Thymus (tissue), 11 donors: ENCODE measurements at regions not wholly inside any gene's neighbourhood (a gene's known extent, or its start where the extent isn't known, plus 50 kb on each side); places are given as distances from the start of the nearest gene placed in this dataset.
A peak's percentile ranks its signal among the peaks of the same experiment; 100 is the strongest.

Experiments
- DNase-seq, 9 donors: peaks; one replicate each; pipeline ENCODE4 v3.0.0-alpha.2; 2013; ENCODE audit warnings: low spot score in 9 of 9, low read depth in 6 of 9, missing footprints in 1 of 9
- H3K27ac ChIP-seq, 2 donors: one replicate each; pipeline ENCODE4 v1.5.1; 2013; ENCODE audit warnings: control low read depth in 1 of 2, low read depth in 1 of 2, low read length in 1 of 2, mild to moderate bottlenecking in 1 of 2, moderate library complexity in 1 of 2
- H3K27me3 ChIP-seq, 2 donors: one replicate each; pipeline ENCODE4 v1.5.1; 2013; ENCODE audit warnings: low read length in 1 of 2; ENCODE audit not compliant: control insufficient read depth in 2 of 2, insufficient read depth in 1 of 2
- H3K36me3 ChIP-seq, 2 donors: one replicate each; pipeline ENCODE4 v1.5.1; 2013; ENCODE audit warnings: low read length in 1 of 2, mild to moderate bottlenecking in 1 of 2, moderate library complexity in 1 of 2; ENCODE audit not compliant: control insufficient read depth in 2 of 2, insufficient read depth in 2 of 2
- H3K4me1 ChIP-seq, 2 donors: one replicate each; pipeline ENCODE4 v1.5.1; 2013; ENCODE audit warnings: low read length in 2 of 2; ENCODE audit not compliant: control insufficient read depth in 2 of 2, insufficient read depth in 2 of 2
- H3K4me3 ChIP-seq, 2 donors: one replicate each; pipeline ENCODE4 v1.5.1; 2013; ENCODE audit warnings: low read length in 2 of 2, control low read depth in 1 of 2, mild to moderate bottlenecking in 1 of 2
- H3K9me3 ChIP-seq, 2 donors: one replicate each; pipeline ENCODE4 v1.5.1; 2013; ENCODE audit warnings: low read length in 1 of 2, mild to moderate bottlenecking in 1 of 2; ENCODE audit not compliant: control insufficient read depth in 2 of 2, insufficient read depth in 1 of 2
- WGBS: extraction: QIAGEN DNeasy Blood & Tissue Kit; methylation state at CpG from one replicate; pipeline ENCODE4 v1.1.7; 2013; 5-methylcytosine and 5-hydroxymethylcytosine counted together
- donor health status: healthy.

DNA sequence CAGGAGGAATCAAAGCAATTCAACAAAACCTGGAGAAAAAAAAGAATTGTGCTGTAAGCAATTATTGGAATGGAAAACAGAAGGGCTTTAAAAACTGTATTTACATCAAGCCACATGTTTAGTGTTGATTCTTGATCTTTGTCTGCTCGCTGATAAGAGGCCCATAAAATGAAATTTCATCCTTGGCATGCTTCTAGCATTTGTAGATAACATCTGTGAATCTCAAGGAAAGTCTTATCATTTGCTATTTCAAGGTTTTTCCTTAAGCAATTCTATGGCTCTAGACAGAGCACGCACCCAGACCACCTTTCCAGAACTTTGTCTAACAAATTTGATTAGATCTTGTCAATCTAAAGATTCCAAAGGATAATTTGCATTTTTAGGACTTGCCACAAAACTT is 181.0 kb upstream of the FGGY start:
- Histone ChIP-seq H3K36me3 (no peaks in the 10 kb centered on the region), H3K4me1 (no peaks in the 10 kb centered on the region), H3K4me3 (no peak overlapping the region), H3K27me3 (no peaks in the 10 kb centered on the region), H3K27ac (no peak overlapping the region), H3K9me3 (no peaks in the 10 kb centered on the region)
- no peak for DNase-seq
- WGBS: 99% methylated on average over 2 of the region's 2 CpGs

DNA sequence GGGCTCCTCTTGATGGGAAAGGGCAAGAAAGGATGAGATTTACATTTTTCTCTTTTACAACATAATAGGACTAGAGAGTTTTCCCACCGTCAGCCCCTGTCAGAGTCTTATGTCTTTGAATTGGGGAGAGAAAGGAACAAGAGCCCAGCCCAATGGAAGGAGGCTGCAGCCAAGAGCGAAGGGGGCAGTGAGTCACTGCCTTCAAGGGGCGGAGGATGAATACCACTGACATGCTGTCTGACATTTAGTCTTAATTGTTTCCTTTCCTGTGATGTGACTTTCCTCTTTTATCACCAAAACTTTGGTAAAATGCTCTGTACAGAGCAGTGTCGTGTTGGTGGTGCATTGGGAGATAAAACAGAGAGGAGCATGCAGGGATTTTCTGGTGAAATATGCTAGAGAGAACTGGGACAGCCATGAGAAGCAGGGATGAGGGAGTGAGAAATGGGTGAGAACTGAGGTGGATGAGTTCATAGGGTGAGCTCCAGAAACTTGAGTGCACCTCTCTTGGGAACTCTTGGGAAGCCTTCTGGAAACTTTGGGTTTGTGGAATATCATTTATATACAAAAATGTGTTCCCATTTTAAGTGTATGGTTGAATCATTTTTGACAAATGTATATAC is 179.9 kb upstream of the FGGY start:
- Histone ChIP-seq H3K36me3 (no peaks in the 10 kb centered on the region), H3K4me3 (no peak overlapping the region), H3K4me1 (no peaks in the 10 kb centered on the region), H3K27me3 (no peaks in the 10 kb centered on the region), H3K9me3 (no peaks in the 10 kb centered on the region), H3K27ac (no peak overlapping the region)
- WGBS: 89% methylated on average over 4 of the region's 4 CpGs
- DNase-seq: no peak

DNA sequence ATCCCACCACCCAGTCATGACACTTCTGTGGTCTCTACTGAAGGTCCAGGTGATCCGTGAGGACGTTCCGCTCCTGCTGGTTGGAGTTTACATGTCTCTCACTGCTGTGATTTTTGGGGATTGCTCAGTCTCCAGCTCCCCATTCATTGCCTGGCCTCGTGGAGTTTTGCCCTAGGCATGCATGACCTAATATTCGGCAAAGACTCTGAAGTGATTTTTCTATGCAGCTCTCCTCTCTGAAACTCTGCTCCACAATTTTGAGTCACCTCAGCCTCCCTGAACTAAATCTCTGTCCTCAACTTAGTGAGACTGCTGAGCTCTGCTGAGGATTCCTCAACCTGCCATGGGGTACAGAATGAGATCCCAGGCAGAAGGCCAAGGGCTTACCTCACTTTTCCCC is 174.4 kb upstream of the FGGY start:
- DNase-seq: no peak
- Histone ChIP-seq H3K36me3 (no peaks in the 10 kb centered on the region), H3K4me1 (no peaks in the 10 kb centered on the region), H3K27me3 (no peaks in the 10 kb centered on the region), H3K4me3 (no peak overlapping the region), H3K9me3 (no peaks in the 10 kb centered on the region), H3K27ac (no peak overlapping the region)
- 77% methylated on average over 5 of the region's 5 CpGs for WGBS

DNA sequence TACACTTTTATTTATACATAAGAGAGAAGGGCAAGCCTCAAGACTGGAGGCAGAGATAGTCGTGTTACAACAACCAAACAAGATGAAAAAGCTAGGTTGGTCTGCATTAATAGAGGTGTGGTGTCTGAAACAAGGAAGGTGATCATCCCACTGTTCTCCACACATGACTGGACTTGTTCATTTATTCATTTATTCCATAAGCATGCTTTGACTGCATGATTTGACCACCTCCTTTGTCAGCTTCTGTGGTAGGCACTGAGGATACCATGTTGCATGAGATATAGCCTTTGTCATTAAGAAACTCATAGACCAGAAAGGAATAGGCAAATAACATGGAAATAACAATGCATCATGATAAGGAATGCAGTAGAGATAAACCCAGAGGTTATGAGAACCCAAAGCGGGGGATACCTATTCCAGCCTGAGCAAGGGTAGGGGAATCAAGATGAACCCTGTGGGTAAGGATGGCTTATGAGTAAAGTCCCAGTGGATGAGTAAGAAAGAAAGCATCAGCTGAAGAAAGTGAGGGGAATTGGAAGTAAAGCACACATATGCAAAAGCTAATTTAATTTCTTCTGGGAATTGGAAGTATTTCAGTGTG is 173.7 kb upstream of the FGGY start:
- Histone ChIP-seq H3K27me3 (no peaks in the 10 kb centered on the region), H3K4me3 (no peak overlapping the region), H3K36me3 (no peaks in the 10 kb centered on the region), H3K27ac (no peak overlapping the region), H3K4me1 (no peaks in the 10 kb centered on the region), H3K9me3 (no peaks in the 10 kb centered on the region)
- WGBS: 96% methylated on average over 2 of the region's 2 CpGs
- no peak for DNase-seq

DNA sequence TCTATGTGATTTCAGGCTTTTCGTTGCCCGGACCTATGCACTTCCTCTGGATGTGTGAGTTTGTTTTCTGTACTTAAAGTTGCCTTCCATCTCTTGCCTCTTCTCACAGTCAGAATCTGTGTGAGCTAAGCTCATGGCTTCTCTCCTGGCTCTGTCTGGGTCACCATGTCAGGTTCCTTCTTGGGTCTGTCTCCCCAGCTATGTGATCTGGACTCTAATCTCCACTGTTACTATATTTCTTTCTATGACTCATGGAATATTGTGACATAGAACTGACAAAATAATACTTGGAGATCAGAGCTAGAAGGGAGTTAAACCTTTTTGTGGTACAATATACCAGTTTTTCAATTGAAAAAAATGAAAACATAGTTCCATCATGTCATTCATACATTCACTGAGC is 172.7 kb upstream of the FGGY start:
- no peak overlapping the region for H3K4me3 ChIP-seq
- H3K27me3 ChIP-seq: no peaks in the 10 kb centered on the region
- H3K9me3 ChIP-seq: no peaks in the 10 kb centered on the region
- DNase-seq: no peak
- no peaks in the 10 kb centered on the region for H3K4me1 ChIP-seq
- no peaks in the 10 kb centered on the region for H3K36me3 ChIP-seq
- no peak overlapping the region for H3K27ac ChIP-seq
- WGBS: 100% methylated on average over 2 of the region's 2 CpGs

DNA sequence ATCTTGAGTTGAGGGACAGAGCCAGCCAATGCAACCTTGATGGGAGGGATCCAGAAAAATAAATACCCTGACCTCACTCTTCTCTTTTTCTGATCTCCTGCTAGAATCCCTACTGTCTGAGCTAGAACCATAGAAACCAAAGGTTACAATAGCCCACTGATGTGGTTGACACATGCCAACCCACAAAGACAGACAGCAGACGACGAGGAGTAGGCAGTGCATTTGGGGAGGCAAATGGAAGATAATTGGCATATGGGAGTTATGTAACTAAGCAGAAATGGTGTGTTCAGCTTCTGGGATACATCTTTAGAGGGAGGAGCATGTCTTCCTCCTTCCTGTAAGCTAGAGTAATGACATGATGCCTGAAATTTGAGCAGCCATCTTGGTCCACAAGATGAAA is 171.7 kb upstream of the FGGY start:
- H3K36me3 ChIP-seq: no peaks in the 10 kb centered on the region

DNA sequence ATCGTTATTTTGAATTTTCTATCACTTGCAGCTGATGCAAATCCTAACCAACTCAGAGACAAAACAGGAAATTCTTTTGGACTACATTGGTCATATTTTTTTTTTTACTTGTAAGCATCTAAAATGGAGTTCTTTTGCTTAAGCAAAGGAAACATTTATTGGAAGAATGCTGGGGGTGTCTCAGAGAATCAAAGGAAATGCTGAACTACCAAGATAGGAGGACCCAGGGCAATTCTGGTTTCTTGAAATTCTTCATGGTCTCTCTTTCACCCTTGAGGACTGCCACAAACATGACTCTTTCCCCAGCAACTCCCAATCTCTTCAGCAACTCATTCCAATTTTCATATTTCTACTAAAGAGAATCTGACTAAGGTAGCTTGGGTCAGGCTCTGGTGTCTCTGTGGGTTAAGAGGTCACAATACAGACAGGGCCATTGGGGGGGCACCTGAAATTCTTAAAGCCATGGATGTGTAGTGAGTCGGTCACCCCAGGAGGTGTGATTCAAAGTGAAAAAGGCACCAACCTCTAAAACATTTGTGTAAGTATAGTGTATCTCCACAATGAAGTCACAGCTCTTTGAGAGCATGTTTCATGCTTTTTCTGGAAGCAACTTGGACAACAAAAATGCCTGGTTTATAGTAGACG is 171.1 kb upstream of the FGGY start:
- Histone ChIP-seq H3K4me3 (no peak overlapping the region), H3K27ac (no peak overlapping the region), H3K9me3 (no peaks in the 10 kb centered on the region), H3K36me3 (no peaks in the 10 kb centered on the region), H3K27me3 (no peaks in the 10 kb centered on the region), H3K4me1 (no peaks in the 10 kb centered on the region)
- 95% methylated on average over 3 of the region's 3 CpGs for WGBS
- no peak for DNase-seq

More for the DNA sequence above, 171.7 kb upstream of the FGGY start:
- peak in 2 of 9 donors; percentile 23 to 43 for DNase-seq
- Histone ChIP-seq H3K27me3 (no peaks in the 10 kb centered on the region), H3K4me3 (no peak overlapping the region), H3K4me1 (no peaks in the 10 kb centered on the region), H3K9me3 (no peaks in the 10 kb centered on the region), H3K27ac (no peak overlapping the region)
- 50% methylated on average over 2 of the region's 2 CpGs for WGBS

DNA sequence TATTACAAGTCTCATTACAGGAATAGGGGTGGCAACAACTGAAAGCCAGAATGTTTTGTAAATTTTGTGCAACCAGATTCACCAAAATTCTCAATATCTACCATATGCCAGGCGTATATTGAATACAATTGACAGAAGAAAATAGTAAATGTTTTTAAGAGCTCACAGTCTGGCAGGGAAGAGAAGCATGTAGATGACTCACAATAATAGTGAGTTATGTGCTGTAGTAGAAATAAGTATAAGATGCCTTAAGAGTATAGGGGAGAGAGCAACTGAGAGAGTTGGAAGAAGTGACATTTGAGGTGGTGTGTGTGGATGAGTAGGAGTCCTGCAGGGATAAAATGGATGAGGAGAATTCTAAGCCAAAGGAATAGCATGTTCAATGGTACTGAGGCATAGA is 170.5 kb upstream of the FGGY start:
- Histone ChIP-seq H3K4me3 (no peak overlapping the region), H3K4me1 (no peaks in the 10 kb centered on the region), H3K27ac (no peak overlapping the region)

DNA sequence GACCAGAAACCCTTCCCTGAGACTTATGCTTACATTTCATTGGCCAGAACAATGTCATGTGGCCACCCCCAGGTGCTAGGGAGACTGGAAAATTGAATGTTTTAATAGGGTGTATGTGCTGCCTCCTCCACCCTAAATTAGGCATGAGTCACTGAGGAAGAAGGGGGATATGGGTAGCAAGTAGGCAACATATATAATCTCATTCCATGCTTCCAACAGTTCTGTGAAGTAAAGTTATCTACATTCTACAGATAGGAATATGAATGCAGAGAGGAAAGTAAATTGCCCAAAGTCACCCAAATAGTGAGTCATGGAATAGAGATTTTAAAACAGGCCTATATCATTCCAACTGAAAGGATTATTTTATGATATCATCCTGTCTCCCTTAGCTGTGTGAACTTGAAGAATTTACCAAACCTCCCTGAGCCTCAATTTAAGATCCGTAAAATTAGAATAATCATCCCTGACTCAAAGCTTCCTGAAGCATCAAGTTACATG is 168.6 kb upstream of the FGGY start:
- no peaks in the 10 kb centered on the region for H3K4me1 ChIP-seq
- H3K27me3 ChIP-seq: no peaks in the 10 kb centered on the region
- H3K36me3 ChIP-seq: no peaks in the 10 kb centered on the region
- no peak overlapping the region for H3K4me3 ChIP-seq
- H3K9me3 ChIP-seq: no peaks in the 10 kb centered on the region
- DNase-seq: no peak
- H3K27ac ChIP-seq: no peak overlapping the region
- 99% methylated on average over 1 of the region's 1 CpG for WGBS

More for the DNA sequence above, 170.5 kb upstream of the FGGY start:
- H3K9me3 ChIP-seq: no peaks in the 10 kb centered on the region
- DNase-seq: no peak
- no peaks in the 10 kb centered on the region for H3K27me3 ChIP-seq
- WGBS: 96% methylated on average over 1 of the region's 1 CpG
- no peaks in the 10 kb centered on the region for H3K36me3 ChIP-seq
